Stomach smooth muscle (tissue), 2 donors: ENCODE measurements at regions not wholly inside any gene's neighbourhood (a gene's known extent, or its start where the extent isn't known, plus 50 kb on each side); places are given as distances from the start of the nearest gene placed in this dataset.

Experiments
- H3K27ac ChIP-seq: one replicate; pipeline ENCODE4 v1.7.0; 2013; ENCODE audit warnings: mild to moderate bottlenecking, low read length, inconsistent platforms
- H3K27me3 ChIP-seq, 2 donors: one replicate each; pipeline ENCODE4 v1.7.0; 2013; ENCODE audit warnings: low read length in 2 of 2; ENCODE audit not compliant: insufficient read depth in 2 of 2, control insufficient read depth in 1 of 2
- H3K36me3 ChIP-seq, 2 donors: one replicate each; pipeline ENCODE4 v1.7.0; 2013; ENCODE audit warnings: low read length in 2 of 2; ENCODE audit not compliant: control insufficient read depth in 2 of 2, insufficient read depth in 2 of 2
- H3K4me1 ChIP-seq: one replicate; pipeline ENCODE4 v1.7.0; 2013; ENCODE audit warnings: low read length; ENCODE audit not compliant: control insufficient read depth, insufficient read depth
- H3K4me3 ChIP-seq, 2 donors: one replicate each; pipeline ENCODE4 v1.7.0; 2013; ENCODE audit warnings: low read length in 2 of 2
- H3K9ac ChIP-seq, 2 donors: one replicate each; pipeline ENCODE4 v1.7.0; 2013; ENCODE audit warnings: low read length in 2 of 2, mild to moderate bottlenecking in 1 of 2
- H3K9me3 ChIP-seq, 2 donors: one replicate each; pipeline ENCODE4 v1.7.0; 2013; ENCODE audit warnings: low read length in 2 of 2; ENCODE audit not compliant: control insufficient read depth in 2 of 2
- donor health status: healthy.
- donor health status: Pancreatic carcinoma.

DNA sequence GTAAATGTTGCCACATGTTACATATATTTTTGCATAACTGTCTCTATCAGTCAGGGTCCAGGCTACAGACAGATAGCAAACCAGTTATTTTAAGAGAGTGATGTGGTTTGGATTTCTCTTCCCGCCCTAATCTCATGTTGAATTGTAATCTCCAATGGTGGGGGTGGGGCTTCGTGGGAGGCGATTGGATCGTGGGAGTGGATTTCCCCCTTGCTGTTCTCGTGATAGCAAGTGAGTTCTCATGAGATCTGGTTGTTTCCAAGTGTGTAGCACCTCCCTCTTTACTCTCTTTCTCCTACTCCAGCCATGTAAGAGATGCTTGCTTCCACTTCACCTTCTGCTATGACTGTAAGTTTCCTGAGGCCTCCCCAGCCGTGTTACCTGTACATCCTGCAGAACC lies 704.2 kb upstream of the TBX3 start:
- H3K27ac ChIP-seq = no peak overlapping the region
- no peaks in the 10 kb centered on the region for H3K9me3 ChIP-seq
- no peaks in the 10 kb centered on the region for H3K4me1 ChIP-seq
- no peak overlapping the region for H3K4me3 ChIP-seq
- H3K36me3 ChIP-seq = no peaks in the 10 kb centered on the region
- peaks cover 0 to 3% of the 10 kb centered on the region in 2 donors for H3K27me3 ChIP-seq
- no peak overlapping the region for H3K9ac ChIP-seq

DNA sequence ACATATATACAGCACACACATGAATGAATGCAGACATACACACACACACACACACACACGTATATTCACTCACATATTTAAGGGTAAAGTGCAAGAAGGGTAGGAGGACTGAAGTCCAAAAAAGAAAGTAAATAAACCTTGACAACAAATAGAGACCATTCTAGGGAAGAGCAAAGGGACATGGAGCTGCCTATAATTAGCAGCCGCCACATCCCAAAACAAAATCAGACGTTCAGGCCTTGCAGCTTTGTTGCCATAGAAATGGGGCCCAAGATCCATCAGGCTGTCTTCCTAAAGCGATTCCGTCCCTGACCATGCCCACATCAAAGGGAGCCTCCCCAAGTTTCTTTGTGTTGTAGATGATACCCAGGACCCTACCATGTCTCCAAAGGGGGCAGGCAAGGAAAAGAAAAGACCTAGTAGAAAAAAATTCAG lies 703.5 kb upstream of the TBX3 start:
- no peaks in the 10 kb centered on the region for H3K36me3 ChIP-seq
- no peaks in the 10 kb centered on the region for H3K9me3 ChIP-seq
- peaks cover 0 to 3% of the 10 kb centered on the region in 2 donors for H3K27me3 ChIP-seq
- H3K4me1 ChIP-seq = no peaks in the 10 kb centered on the region
- H3K4me3 ChIP-seq = no peak overlapping the region
- H3K27ac ChIP-seq = no peak overlapping the region
- H3K9ac ChIP-seq = no peak overlapping the region

DNA sequence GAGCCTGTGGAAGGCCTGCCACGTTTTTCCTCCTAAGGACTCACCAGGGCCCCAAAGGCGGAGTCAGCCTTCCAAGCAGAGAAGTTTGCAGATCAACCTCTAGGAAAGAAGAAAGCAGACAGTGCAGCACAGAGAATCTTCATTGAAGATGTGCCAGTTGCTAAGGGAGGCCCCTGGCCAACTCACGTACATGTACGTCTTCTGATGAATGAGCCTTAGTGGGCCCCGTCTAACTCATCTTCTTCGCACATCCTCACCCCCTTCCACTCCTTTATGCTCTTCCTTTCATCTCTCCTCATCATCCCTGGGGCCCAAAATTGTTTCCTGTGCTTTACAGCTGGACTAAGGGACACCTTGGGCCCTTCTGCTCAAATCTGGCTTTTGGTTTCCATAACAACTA lies 703.0 kb upstream of the TBX3 start:
- no peak overlapping the region for H3K4me3 ChIP-seq
- no peak overlapping the region for H3K9ac ChIP-seq
- H3K36me3 ChIP-seq = no peaks in the 10 kb centered on the region
- H3K27ac ChIP-seq = no peak overlapping the region
- H3K4me1 ChIP-seq = no peaks in the 10 kb centered on the region
- H3K9me3 ChIP-seq = no peaks in the 10 kb centered on the region
- peaks cover 0 to 3% of the 10 kb centered on the region in 2 donors for H3K27me3 ChIP-seq

DNA sequence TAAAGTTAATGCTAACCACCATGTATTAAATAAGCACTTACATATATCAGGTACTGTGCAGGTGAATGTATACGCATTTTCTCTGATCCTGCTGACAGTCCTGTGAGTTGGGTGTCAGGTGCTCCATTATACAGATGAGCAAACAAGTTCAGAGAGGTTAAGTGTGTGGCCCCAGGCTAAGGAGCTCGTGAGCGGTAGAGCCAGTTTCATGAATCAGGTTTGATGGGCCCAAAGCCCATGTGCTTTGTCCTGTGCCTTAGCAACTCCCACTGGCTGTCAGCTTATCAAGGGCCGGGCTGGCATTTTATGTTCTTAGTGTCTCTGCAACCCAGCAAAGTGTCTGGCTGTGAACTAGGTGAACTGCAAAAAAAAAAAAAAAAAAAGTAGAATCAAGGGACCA lies 701.2 kb upstream of the TBX3 start:
- H3K4me1 ChIP-seq = no peaks in the 10 kb centered on the region
- no peak overlapping the region for H3K4me3 ChIP-seq
- no peaks in the 10 kb centered on the region for H3K9me3 ChIP-seq
- no peaks in the 10 kb centered on the region for H3K36me3 ChIP-seq
- no peak overlapping the region for H3K9ac ChIP-seq
- no peak overlapping the region for H3K27ac ChIP-seq
- H3K27me3 ChIP-seq = peaks cover 0 to 3% of the 10 kb centered on the region in 2 donors

DNA sequence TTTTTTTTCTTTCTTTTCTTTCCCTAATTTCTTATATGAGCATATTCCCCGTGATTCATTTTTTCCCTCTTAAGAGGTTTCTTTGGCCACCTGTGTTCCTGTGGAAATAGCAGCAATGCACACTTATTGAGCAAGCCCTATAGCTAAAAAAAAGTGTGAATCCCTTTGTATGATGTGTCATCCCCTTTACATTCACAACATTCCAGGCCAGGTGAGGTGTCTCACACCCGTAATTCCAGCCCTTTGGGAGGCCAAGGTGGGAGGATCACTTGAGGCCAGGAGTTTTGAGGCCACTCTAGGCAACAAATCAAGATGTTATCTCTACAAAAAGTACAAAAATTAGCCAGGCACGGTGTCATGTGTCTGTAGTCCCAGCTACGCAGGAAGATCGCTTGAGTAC lies 700.4 kb upstream of the TBX3 start:
- H3K36me3 ChIP-seq = no peaks in the 10 kb centered on the region
- H3K27ac ChIP-seq = no peak overlapping the region
- no peak overlapping the region for H3K9ac ChIP-seq
- no peaks in the 10 kb centered on the region for H3K4me1 ChIP-seq
- H3K27me3 ChIP-seq = peaks cover 0 to 3% of the 10 kb centered on the region in 2 donors
- no peaks in the 10 kb centered on the region for H3K9me3 ChIP-seq
- H3K4me3 ChIP-seq = no peak overlapping the region

DNA sequence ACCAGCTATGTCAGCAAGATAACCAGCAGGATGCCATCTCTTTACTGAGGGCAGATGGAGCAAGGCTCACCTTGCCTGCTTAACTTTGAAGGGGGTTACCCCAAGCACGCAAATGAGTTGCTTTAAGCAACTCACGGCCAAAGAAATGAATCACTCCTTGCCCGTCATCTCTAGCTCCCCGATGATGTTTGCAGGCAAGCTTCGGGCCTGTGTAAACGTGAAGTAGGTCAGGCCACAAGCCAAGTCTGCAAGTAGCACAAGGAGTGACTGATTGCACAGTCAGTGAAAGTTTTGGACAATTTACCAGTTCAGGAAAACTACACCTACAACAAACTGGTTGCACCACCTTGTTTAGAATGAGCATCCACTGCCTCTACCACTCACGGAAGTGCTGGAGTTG lies 699.7 kb upstream of the TBX3 start:
- no peak overlapping the region for H3K9ac ChIP-seq
- H3K4me1 ChIP-seq = no peaks in the 10 kb centered on the region
- H3K4me3 ChIP-seq = no peak overlapping the region
- H3K27ac ChIP-seq = no peak overlapping the region
- H3K9me3 ChIP-seq = no peaks in the 10 kb centered on the region
- no peaks in the 10 kb centered on the region for H3K36me3 ChIP-seq
- peaks cover 0 to 3% of the 10 kb centered on the region in 2 donors for H3K27me3 ChIP-seq

DNA sequence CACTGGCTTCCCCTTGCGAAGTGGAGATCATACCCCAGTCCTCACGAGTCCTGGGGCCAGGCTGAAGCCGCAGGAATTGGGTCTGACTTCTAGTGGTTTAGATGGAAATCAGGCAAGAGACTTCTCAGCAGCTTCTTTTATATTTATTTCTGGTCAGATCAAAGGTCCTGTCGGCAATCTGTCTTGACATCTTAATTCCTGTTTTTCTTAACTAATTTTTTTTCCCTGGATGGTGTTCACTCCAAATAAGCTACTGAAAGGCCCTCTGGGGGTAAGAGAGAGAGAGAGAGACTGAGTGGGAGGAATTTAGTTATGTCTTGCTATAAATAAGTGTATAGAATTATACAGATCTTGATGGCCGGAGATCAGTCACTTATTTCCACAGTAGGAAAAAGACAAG lies 698.7 kb upstream of the TBX3 start:
- Histone ChIP-seq H3K9ac (no peak overlapping the region), H3K9me3 (no peaks in the 10 kb centered on the region), H3K27me3 (peaks cover 0 to 3% of the 10 kb centered on the region in 2 donors), H3K4me3 (no peak overlapping the region), H3K4me1 (no peaks in the 10 kb centered on the region), H3K36me3 (no peaks in the 10 kb centered on the region), H3K27ac (no peak overlapping the region)

DNA sequence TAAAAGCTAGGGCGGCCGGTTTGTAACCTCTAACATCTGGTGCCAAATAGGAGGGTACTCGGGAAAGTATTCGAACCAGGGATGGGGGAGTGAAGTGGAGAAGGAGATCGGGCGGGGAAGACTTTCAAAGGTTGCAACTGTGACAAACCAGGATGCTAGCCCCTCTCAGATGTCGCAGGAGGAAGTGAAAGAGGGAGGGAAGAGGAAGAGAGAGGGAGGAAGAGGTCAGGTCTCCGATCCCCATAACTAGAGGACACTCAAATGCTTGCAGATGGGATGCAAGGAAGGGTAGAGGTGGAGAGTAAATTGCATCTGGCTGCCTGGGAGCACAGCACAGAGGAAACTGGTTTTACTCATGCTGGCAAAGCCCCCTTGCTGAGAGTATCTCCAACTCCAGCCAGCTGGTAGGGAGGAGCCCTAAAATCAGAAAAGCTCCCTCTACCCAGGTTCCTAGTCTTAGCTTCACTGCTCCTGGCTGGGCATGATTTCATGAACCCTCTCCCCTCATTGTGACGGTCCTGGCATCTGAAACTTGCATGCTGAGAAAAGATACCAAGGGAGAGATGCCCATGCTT lies 696.7 kb upstream of the TBX3 start:
- H3K4me1 ChIP-seq = peaks cover 4% of the 10 kb centered on the region
- no peaks in the 10 kb centered on the region for H3K36me3 ChIP-seq
- no peak overlapping the region for H3K27ac ChIP-seq
- peaks cover 0 to 3% of the 10 kb centered on the region in 2 donors for H3K27me3 ChIP-seq
- no peaks in the 10 kb centered on the region for H3K9me3 ChIP-seq
- no peak overlapping the region for H3K4me3 ChIP-seq
- no peak overlapping the region for H3K9ac ChIP-seq

DNA sequence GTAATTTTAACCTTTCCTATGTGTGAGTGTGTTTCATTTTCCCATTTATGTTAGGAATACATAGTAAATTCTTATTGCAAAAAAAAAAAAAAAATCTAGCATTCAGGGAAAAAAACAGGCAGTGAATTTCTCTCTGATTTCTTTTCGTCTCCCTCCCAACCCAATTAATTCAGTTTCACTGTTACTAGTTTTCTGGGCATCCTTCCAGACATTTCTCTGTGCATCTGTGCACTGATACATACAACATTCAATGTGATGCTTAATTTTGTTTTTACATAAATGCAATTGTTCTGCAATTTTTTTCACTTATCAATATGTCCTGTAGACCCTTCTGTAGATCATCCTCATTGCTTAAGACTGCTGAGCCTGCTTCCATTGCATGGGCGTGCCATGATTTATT lies 694.3 kb upstream of the TBX3 start:
- H3K9me3 ChIP-seq = no peaks in the 10 kb centered on the region
- no peak overlapping the region for H3K27ac ChIP-seq
- H3K4me1 ChIP-seq = peaks cover 9% of the 10 kb centered on the region
- no peak overlapping the region for H3K9ac ChIP-seq
- no peaks in the 10 kb centered on the region for H3K27me3 ChIP-seq
- no peak overlapping the region for H3K4me3 ChIP-seq
- no peaks in the 10 kb centered on the region for H3K36me3 ChIP-seq

DNA sequence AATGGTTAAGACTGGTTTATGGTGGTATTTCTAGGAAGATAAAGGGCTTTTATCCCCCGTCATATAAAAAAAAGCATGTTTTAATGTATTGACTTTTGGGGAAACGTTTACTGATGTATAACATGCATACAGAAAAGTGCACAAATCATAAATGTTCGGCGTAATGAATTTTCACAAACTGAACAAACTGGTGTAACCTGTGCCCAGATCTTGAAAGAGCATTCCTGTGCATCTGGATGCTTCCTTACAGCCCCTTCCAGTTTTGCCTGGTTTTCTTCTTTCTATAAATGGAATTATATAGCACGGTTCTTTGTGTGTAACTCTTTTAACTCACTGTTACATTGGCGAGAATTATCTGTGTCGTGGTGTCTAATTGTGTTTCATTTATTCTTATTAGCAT lies 693.8 kb upstream of the TBX3 start:
- Histone ChIP-seq H3K9me3 (no peaks in the 10 kb centered on the region), H3K9ac (no peak overlapping the region), H3K4me3 (no peak overlapping the region), H3K36me3 (no peaks in the 10 kb centered on the region), H3K4me1 (peaks cover 9% of the 10 kb centered on the region), H3K27ac (no peak overlapping the region), H3K27me3 (no peaks in the 10 kb centered on the region)

DNA sequence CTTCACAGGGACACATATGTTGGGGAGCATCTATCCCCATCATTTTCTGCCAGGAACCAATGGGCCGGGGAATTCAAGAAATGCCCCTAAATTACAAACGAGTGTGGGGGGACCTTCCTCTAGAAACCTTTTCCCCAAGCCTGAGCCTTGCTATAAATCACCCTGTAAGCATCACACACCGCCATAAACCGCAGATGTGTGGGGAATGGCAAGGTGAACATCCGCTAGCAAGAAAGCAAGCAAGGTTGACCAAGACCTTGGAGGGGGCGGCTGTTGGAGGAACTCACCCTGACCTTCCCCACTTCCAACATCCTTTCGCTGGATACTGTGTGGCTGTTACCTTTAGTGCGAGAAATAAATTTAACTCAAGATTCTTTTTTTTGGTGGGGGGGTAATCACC lies 693.3 kb upstream of the TBX3 start:
- H3K4me3 ChIP-seq = no peak overlapping the region
- no peaks in the 10 kb centered on the region for H3K27me3 ChIP-seq
- no peaks in the 10 kb centered on the region for H3K36me3 ChIP-seq
- no peak overlapping the region for H3K9ac ChIP-seq
- no peaks in the 10 kb centered on the region for H3K9me3 ChIP-seq
- H3K4me1 ChIP-seq = peaks cover 9% of the 10 kb centered on the region
- H3K27ac ChIP-seq = no peak overlapping the region
